T-helper 1 cell (primary cell): ENCODE measurements at regions not wholly inside any gene's neighbourhood (a gene's known extent, or its start where the extent isn't known, plus 50 kb on each side); places are given as distances from the start of the nearest gene placed in this dataset.

ENCODE experiments used
- DNase-seq, 5 donors: peaks; one replicate each; pipeline ENCODE4 v3.0.0-alpha.2; 2012 to 2020

DNA sequence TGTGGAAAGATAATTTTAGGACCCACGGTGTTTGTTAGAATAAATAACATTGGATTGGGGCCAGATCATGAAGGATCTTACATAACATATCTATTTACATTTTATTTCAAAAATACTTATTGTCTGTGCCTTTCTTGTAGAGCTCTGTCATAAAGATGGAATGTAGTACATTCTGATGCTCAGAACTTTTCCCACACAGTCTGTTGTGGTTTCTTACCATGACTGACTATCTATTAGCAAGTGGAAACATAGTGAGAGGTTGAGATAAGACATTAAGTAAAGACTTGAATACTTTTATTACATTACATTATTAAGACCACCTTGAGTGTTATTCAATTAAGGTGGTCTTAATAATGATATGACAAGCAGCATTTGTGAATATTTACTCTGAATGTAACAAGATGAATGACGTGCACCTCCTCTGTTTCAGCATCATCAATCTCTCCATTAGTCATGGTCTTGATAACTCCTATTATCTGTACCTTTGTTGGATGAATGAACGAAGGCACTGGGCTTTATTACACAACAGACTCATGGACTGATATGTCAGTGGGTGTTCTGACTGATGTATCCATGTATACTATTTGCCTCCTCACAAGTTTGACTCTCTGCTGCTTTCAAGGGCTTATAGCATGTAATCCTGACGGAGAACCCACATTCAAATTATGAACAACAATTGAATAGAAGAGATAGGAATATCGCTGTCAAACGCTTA lies 883.0 kb upstream of the FLRT2 start:
- DNase-seq: no peak

DNA sequence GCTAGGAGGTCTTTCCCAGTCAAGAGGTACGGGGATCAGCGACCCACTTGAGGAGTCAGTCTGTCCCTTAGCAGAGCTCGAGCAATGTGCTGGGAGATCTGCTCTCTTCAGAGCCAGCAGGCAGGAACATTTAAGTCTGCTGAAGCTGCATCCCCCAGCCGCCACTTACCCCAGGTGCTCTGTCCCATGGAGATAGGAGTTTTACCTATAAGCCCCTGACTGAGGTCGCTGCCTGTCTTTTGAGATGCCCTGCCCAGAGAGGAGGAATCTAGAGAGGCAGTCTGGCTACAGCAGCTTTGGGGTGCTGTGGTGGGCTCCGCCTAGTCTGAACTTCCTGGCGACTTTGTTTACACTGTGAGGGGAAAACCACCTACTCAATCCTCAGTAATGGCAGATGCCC lies 874.9 kb upstream of the FLRT2 start:
- DNase-seq: no peak

DNA sequence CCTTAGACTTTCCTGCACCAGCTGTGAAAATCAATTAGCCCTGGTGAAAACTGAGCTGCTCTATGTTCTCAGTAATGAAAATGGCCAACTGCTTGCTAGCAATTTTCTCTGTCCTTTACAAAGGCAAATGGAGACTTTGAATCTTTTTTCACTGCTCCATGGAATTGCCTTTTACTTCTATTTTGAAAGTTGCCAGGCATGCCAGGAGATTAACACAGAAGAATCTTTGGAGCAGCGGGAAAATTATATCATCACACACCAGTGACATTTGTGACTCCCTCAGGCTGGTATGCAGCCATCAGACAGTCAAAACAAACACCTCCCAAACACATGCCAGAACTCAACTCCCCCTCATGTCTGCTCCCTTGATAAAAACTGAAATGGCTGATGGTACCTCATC lies 872.0 kb upstream of the FLRT2 start:
- DNase-seq: no peak

DNA sequence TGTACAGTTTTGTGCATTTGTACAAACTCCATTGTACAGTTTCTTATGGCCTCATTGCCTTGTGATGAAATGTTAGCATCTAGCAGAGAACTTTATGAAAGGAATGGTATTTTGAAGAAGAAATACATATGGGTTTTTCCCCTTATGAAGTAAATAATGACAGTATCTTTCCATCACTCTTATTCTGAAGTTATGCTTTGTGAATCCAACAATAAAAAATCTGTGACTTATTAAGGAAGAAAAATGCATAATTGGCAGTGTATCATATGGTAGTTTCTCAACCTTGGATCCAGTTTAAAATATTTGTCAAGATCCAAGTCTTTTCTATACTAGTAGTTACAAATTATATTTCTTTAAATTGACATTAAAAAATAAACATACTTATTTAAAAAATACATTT lies 859.1 kb upstream of the FLRT2 start:
- DNase-seq: no peak

DNA sequence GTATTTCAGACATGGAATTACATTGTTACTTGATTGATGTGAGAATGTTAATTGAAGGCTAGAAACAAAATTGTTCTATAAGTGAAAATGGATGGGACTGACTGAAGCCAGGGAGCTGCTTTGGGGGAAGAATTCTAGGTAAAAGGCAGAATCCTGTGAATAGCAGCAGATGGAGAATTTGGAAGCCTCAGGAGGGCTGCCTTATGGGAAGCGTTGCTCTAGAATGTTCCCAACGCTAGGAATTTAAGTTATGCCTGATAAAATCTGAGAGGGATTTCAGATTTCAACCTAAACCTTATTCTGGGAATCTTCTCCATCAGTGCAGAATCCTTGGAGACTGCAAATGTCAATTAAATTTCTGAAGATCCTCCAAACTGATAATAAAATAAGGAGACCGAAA lies 858.2 kb upstream of the FLRT2 start:
- DNase-seq: no peak

DNA sequence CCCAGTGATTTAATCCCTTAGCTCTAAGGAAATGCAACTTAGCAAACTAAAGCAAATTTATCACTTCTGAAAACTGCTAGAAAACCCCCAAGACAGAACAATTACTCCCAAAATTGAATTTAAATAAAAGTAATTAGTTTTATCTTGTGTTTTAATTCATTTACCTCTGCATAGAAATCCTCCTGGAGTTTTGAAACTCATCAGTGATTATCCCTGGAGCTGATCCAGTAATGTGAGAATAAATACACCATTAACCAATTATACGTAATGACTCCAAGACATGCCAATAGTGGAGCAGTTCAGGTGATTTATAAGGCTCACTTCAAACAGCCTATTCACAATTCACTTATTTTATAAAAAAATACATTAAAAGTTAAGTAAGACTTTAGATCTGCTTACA lies 855.3 kb upstream of the FLRT2 start:
- no peak for DNase-seq

DNA sequence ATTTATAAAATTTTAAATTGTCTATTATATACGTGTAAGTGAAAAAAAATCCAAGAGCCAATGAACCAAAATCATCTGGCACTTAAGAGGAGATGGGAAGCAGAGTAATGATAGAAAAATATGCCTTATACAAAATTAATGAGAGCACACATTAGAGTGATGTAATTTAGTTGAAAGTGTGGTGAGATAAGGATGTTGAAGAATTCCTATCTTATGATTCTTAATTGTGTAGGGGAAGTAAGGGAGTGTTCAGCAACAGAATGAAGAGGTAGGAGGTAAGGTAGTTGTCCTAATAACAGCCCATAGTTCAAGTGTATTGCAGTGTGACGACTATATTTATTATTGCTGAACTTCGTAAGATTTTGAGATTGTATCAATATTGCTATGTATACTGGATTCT lies 843.4 kb upstream of the FLRT2 start:
- no peak for DNase-seq

DNA sequence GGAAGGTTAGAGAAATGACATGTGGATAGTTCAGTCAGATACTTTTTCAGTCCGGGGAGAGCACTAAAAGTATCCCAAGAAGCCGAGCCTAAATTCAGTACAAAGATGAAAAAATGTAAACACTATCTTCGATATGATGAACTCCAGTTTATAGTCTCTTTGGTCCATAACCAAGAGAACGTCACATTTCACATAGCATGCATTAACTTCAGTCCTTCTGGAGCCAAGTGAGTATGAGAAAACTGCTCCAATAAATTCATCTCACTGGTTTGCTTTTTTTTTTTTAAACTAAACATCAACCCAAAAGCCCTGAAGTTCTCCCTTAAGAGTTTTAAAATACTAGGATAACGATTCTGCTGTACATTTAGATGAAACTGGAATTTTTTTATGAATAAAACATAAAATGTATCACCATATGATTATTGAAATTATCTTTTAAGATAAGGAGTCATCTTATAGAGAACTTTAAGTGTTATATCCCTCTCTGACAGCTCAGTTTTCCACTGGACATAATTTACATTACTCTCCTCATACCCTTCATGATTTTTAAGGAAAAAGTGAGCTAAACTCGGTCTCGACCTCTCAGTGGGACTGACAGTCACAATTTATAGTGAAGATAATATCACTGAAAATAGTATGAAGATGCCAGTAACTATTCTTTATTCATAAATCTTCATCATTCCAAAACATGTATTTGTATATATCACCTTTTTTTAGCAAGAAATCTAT lies 841.5 kb upstream of the FLRT2 start:
- no peak for DNase-seq

DNA sequence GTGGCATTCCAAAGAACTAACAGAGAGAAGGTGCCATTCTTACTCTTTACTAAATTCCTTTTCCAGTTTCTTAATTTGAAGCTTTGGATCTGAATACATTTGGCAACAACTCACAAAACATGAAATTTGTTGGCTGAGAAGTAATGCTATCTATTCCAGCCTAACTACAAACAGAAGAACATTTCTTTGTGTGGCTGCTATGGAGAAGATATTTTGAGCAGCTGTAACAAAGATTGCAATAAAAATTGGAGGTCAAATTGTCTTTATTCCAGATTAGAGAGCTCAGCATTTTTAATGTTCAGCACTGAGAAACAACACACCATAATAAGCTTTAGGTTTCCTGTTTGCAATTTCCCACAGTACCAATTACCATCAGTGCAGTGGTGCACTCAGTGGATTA lies 835.8 kb upstream of the FLRT2 start:
- no peak for DNase-seq

DNA sequence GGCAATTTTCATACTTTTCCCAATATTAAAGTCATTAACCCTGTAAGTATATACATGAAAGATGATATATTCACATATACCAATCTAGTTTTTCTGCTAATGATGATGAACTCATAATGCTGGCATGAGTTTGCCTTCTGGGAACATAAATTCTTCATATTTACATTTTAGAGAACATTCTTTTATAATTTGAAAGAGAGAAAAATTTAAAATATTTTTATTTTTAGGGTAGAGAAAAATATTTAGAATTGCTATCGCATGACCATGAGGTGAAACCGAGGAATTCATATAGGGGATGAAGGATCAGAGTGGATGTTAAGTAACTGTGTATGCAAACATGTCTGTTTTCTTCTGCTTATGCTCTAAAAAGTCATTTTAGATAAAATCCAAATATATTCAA lies 825.3 kb upstream of the FLRT2 start:
- DNase-seq: no peak

DNA sequence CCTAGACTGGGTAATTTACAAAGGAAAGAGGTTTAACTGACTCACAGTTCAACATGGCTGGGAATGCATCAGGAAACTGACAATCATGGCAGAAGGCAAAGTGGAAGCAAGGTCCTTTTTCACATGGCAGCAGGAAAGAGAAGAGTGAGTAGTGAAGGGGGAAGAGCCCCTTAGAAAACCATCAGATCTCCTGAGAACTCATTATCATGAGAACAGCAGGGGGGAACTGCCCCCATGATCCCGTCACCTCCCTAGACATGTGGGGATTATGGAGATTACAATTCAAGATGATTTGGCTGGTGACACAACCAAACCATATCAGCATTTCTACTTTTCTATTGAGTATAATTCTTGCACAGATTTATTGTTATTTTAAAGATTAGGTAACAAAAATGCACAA lies 822.1 kb upstream of the FLRT2 start:
- DNase-seq: no peak

DNA sequence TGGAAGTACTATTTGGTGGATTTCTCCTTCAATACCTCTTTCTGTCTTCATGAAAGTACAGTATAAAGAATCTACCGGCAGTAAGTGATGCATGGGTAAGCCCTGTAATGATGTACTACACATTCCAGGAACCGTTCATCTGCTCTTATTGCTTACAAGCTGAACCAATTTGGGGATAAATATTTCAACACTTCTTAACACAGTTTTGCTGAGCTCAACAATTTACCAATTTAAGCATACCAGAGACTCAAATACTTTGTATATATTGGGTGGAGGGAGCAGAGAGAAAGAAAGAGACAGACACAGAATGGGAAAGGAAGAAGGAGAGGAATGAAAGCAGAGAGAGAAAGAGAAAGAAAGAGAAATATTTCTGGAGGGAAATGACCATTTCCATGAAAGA lies 821.1 kb upstream of the FLRT2 start:
- no peak for DNase-seq

DNA sequence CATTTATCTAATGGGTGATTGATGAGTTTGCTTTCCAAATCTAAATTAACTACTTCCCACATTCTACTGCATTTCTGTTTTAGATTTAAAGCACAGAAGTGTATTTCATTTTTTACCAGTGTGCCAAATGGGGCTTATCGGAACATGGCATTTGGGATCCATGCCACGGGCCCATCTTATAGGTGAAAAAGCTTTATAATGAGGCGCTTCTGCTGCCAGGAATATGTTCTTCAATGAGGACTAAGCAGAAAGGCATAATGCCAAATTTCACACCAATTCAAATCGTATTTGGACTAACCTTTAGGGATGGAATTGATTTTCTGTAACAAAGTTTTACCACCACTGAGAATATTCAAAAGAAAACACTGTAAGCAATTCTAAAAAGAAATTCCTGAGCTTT lies 803.5 kb upstream of the FLRT2 start:
- DNase-seq: no peak

DNA sequence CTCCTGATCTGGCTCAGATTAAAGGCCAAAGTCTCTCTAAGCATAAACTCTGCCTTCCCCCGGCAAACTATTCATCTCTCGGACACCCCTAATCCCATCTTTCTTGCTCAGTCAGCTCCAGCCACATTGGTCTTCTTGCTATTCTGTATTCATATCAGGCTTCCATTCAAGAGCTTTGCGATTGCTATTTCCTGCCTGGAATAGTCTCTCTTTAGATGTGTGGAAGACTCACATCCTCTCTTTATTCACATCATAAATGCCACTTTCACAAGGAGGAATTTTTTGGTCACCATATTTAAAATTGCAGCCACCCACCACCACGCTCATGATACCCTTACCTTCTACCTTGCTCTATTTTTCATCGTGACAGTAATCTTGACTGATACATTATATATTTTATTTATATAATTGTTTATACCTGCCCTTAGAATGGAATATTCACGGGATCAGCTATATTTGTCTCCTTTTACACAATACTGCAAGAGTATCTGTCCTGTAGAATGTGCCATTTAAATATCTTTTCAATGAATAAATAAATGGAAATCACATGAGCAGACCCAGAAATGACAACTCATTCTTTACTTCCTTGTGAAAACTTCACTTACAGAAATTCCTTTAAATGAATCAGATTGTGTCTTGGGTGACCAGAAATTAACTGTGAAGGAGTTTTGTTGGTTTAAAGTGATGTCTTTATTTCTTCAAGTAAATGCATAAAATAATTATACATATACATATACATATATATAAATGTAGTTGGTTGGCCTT lies 780.6 kb upstream of the FLRT2 start:
- no peak for DNase-seq

DNA sequence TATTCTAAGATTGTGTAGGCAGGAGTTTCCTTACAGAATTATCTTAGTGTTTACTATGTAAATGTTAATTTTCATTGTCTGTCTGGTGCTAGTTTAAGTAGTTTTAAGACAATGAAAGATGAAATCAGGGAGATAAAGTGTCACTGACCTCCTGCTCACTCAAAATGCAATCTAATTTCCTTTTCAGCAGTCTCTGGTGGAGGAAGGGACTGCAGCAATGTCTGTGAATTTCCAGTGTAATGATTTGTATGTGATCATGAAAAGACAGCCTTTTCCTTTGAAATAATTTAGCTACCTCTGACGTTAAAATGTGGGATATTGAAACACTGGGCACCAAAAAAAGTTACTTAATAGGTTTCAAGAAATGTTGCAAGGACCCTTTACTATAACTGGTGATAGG lies 779.7 kb upstream of the FLRT2 start:
- no peak for DNase-seq

DNA sequence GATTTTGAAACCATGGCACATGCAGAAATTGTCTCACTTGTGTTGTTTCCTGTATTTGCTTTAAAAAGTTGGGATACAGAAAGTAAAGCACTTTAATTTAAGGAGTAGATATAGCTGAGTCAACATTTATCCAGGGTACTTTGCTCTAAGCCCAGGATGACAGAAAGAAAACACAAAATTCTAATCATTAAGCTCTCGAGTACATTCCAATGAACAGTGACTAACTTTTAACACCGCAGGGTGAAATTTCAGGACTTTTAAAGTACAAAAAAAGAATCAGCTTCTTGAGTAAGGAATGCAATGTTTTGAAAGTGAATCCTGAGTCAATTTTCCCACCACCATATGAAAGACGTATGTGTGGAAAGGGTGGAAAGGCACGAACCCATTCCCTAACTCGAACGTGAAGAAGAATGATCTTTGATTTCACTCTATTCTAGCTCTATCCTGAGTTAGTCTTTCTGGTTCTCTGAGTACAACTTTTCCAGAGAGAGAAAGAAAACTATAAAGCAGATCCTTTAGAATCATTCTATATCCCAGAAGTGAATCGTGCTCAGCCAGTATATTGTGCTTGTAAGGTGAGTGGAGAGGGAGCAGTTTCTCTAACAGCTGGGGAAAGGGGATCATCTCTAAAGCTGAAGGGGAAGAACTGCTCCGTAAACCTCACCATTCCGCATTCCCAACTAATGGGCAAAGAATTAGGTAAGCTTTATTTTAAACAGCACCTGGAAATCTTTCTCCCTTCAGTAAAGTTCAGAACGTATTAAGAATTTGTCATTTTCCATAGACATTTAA lies 779.0 kb upstream of the FLRT2 start:
- DNase-seq: no peak

DNA sequence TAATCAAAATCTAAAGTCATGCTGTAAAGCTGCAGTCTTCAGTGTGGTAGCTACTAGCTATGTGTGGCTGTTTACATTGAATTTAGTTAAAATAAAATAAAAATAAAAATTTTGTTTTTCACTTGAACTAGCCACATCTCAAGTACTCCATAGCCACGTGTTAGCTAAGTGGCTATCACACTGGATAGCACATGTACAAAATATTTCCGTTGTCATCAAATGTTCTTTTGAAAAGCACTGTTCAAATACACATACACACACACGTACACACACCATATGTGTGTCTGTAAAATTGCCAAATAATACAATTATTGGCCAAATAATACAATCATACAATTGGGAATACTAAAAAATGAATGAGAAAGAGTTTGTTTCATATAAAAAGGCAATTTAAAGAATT lies 778.2 kb upstream of the FLRT2 start:
- DNase-seq: no peak

DNA sequence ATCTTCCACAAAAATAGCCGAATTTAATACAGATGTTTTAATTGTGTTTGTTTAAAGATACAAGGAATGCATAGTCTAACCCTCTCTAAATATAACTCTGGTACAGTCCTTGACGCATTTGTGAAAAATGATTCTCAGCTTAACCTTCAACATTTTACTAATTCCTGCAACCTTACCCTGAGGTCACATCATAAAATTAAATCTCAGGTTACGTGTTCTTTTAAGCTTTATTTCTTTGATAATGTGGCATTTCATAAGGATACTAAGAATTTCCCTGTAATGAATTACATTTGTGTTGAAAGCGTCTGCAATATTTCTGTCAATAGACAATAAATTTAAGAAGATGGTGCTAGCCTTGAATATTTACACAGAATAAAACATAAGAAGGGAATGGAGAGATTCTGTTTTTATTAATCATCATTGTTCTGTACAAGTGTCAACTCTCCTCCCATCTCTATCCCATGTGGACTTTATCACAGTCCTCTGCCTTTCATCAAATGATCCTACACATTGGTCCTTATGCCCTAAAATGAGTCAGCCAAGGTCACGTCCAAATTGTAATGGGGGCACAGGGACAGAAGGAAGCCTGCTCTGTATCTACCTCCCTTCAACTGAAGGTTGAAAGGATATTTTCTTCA lies 769.3 kb upstream of the FLRT2 start:
- no peak for DNase-seq

DNA sequence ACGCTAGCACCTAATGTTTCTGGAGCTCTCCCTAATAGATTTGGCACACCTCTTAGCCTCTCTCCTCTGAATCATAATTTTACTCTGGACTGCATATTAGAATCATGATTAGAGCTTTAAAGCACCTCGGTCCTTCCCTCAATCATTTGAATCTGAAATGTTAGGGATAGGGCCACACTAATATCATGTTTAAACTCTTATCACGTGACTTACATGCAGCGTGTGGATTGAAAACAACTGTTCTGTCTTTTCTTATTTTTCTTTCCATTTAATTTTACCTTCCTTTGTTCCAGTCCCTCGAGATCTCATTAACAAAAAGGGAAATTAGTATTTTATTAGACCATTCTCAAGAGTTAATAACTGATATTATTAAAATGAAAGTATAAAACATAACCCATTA lies 762.5 kb upstream of the FLRT2 start:
- no peak for DNase-seq

DNA sequence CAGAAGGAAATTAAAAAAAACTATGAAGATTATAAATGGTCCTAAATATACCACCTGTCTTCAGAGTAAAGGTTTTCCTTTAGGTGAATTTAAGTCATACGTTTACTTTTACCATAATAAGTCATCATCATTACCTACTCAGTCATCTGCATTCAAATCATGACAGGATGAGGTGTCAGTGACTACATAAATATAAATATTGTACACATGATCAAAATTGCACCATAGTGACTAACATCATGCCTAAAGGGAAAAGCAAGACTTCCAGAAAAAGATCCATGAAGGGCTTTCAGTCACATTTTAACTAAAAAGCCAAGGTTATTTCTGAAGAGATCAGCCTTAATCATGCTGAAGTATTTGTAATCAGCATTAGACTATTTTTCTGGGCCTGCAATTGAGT lies 759.9 kb upstream of the FLRT2 start:
- DNase-seq: no peak

DNA sequence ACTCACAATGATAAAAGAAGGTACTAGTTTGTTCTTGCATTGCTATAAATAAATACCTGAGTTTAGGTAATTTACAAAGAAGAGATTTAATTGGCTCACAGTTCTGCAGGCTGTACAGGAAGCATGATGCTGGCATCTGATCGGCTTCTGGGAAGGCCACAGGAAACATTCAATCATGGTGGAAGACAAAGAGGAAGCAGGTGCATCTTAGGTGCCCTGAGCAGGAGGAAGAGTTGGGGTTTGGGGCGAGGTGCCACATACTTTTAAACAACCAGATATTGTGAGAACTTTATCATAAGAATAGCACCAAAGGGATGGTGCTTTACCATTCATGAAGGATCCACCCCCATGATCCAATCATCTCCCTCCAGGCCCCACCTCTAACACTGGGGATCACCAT lies 752.6 kb upstream of the FLRT2 start:
- no peak for DNase-seq

DNA sequence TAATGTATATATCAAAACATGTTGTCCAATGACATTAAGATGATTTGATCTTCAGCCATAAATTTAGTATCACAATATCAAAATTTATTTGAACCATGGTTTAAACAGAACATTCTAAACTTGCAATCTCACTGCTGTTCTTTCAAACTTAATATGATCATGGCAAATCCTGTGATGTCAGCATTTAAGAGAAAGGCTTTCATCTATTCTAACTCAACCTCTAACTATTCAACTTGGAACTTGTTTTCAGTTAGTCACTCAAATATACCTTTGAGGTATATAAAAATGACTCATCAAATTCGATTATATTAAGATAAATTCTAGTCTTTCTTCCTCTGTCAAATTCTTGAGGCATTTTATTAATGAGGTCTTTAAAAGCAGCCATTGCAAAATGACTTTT lies 747.0 kb upstream of the FLRT2 start:
- DNase-seq: no peak

DNA sequence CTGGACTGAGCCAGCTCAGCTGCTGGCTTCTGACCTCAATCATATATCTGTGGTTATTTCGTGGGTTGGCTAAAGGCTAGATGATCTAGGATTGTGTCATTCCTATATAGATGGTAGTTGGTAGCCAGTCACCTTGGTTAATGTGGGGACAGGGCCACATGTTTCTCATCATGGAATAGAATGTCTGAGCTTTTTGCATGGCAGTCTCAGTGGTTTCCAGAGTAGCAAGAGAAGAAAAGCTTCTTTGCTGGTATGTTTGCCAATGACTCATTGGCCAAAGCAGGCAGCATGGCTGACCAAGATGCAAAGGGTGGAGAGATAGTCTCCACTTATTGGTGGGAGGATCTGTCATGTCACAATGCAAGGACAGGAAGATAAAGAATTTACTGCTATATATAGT lies 746.4 kb upstream of the FLRT2 start:
- DNase-seq: no peak
